Nephron (organoid): ENCODE measurements at regions not wholly inside any gene's neighbourhood (a gene's known extent, or its start where the extent isn't known, plus 50 kb on each side); places are given as distances from the start of the nearest gene placed in this dataset.

ENCODE experiments used
- H3K27ac Mint-ChIP-seq, 3 experiments: 2 replicates each; pipeline ENCODE4 v1.8.0; 2020; ENCODE audit warnings: mixed read lengths in 3 of 3, mild to moderate bottlenecking in 2 of 3, moderate library complexity in 1 of 3
- H3K27me3 Mint-ChIP-seq: 2 replicates; pipeline ENCODE4 v1.8.0; 2021; ENCODE audit warnings: low read depth, mild to moderate bottlenecking, moderate library complexity, mixed read lengths
- H3K36me3 Mint-ChIP-seq: 2 replicates; pipeline ENCODE4 v1.8.0; 2020; ENCODE audit warnings: low read depth, mixed read lengths
- H3K4me1 Mint-ChIP-seq: 2 replicates; pipeline ENCODE4 v1.8.0; 2020; ENCODE audit warnings: mixed read lengths
- H3K4me3 Mint-ChIP-seq, 3 experiments: 2 replicates each; pipeline ENCODE4 v1.8.0; 2020; ENCODE audit warnings: mild to moderate bottlenecking in 3 of 3, mixed read lengths in 3 of 3, moderate library complexity in 2 of 3
- H3K9me3 Mint-ChIP-seq: 2 replicates; pipeline ENCODE4 v1.8.0; 2020; ENCODE audit warnings: mixed read lengths
- TF ChIP-seq, protein P1 (sequence below), 3 experiments: fragments of 200-600 bp; sonication (generic); IDR thresholded peaks; one replicate each; pipeline ENCODE4 v1.5.0; 2021; ENCODE audit warnings: antibody characterized with exemption in 3 of 3; ENCODE audit not compliant: unreplicated experiment in 3 of 3

GRCh38 chr4:119873132-119873531 is 193.5 kb downstream of the MAD2L1 start:
- Mint-ChIP-seq H3K4me3 (no peak overlapping the region), H3K9me3 (peaks cover 1% of the 10 kb centered on the region), H3K27ac (peak overlapping the region; percentile 44 to 83 (median 61)), H3K36me3 (no peaks in the 10 kb centered on the region), H3K4me1 (peaks cover 12% of the 10 kb centered on the region), H3K27me3 (no peaks in the 10 kb centered on the region)
- TF ChIP-seq, protein P1, sequence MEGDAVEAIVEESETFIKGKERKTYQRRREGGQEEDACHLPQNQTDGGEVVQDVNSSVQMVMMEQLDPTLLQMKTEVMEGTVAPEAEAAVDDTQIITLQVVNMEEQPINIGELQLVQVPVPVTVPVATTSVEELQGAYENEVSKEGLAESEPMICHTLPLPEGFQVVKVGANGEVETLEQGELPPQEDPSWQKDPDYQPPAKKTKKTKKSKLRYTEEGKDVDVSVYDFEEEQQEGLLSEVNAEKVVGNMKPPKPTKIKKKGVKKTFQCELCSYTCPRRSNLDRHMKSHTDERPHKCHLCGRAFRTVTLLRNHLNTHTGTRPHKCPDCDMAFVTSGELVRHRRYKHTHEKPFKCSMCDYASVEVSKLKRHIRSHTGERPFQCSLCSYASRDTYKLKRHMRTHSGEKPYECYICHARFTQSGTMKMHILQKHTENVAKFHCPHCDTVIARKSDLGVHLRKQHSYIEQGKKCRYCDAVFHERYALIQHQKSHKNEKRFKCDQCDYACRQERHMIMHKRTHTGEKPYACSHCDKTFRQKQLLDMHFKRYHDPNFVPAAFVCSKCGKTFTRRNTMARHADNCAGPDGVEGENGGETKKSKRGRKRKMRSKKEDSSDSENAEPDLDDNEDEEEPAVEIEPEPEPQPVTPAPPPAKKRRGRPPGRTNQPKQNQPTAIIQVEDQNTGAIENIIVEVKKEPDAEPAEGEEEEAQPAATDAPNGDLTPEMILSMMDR (IDR thresholded peaks at IDR 0.05; ENCODE audit: unreplicated experiment in 3 of 3): no peak

DNA sequence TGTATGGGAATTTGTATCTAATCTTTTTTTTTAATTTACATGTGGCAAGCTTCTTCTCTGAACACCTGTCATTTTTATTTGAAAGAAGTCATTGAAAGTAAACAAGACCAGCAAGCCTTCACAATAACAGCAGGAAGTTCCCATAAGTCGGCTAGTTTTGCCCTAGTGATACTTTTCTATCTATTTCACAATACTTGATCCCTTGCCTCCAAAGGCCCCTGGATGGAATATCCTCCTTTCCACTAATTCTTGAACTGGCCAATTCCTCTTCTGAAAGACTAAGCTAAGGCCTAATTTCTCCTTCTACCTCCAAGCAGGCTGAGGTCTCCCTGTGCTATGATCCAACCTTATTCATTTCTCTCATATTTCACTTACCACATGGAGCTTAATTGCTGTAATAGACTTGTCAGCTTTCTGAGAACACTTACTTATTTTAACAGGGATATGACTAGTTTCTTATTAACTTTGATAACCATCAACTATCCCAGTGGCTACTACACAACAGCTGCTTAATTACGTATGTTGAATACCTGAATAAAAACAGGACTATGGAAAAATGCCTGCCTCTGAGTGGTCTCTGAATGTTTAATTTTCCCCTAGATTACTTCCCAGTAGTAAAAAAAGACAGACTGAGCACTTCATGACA is 194.2 kb downstream of the MAD2L1 start:
- H3K4me3 Mint-ChIP-seq: no peak overlapping the region
- peaks cover 12% of the 10 kb centered on the region for H3K4me1 Mint-ChIP-seq
- no peaks in the 10 kb centered on the region for H3K27me3 Mint-ChIP-seq
- peak overlapping the region; percentile 61 to 85 (median 83) for H3K27ac Mint-ChIP-seq
- TF ChIP-seq, protein P1 (IDR thresholded peaks at IDR 0.05; ENCODE audit: unreplicated experiment in 3 of 3): no peak
- H3K9me3 Mint-ChIP-seq: no peaks in the 10 kb centered on the region
- no peaks in the 10 kb centered on the region for H3K36me3 Mint-ChIP-seq

DNA sequence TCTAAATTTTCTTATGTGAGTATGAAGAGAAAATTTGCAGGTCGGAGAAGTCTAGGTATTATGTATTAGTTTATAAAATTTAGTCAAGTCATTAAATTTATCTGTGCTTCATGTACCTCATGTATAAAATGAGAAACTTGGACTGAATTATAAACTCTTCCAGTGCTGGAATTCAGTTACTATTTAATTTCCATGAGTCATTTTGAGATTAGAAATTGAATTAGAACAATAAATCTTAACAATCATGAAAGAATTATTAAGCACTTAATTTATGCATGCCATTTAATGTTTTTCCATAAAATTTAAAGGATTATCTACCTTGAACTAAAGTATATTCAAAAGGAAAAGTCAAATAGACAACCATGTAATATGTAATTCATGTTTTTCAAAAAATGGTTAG is 195.8 kb downstream of the MAD2L1 start:
- Mint-ChIP-seq H3K27me3 (no peaks in the 10 kb centered on the region), H3K36me3 (no peaks in the 10 kb centered on the region), H3K9me3 (no peaks in the 10 kb centered on the region), H3K4me3 (no peak overlapping the region), H3K4me1 (peaks cover 12% of the 10 kb centered on the region), H3K27ac (peak overlapping the region in 1 of 3 experiments; percentile 35)
- TF ChIP-seq, protein P1 (IDR thresholded peaks at IDR 0.05; ENCODE audit: unreplicated experiment in 3 of 3): no peak

GRCh38 chr4:119865789-119866188 is 200.9 kb downstream of the MAD2L1 start:
- Mint-ChIP-seq H3K4me3 (no peak overlapping the region), H3K4me1 (peaks cover 26% of the 10 kb centered on the region), H3K27me3 (no peaks in the 10 kb centered on the region), H3K36me3 (no peaks in the 10 kb centered on the region), H3K27ac (peak overlapping the region in 1 of 3 experiments; percentile 12), H3K9me3 (no peaks in the 10 kb centered on the region)
- TF ChIP-seq, protein P1 (IDR thresholded peaks at IDR 0.05; ENCODE audit: unreplicated experiment in 3 of 3): no peak

DNA sequence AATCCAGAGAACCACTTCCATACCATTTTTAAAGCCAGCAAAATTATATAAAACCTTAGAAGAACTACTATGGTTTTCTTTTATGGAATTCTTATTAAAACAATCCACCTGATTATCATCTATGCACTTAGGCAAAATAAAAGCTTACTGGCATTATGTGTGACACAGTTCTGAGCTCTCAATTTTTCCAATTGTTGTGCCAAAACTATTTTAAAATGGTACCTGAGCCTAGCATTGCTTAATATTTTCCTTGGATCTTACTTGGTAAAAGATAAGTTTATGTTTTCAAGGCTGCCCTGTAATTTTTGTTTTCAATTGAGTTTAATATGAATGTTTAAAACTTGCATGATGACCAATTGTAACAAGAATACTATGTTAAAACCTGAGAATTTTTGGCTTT is 201.3 kb downstream of the MAD2L1 start:
- H3K4me3 Mint-ChIP-seq: no peak overlapping the region
- H3K9me3 Mint-ChIP-seq: no peaks in the 10 kb centered on the region
- H3K4me1 Mint-ChIP-seq: peaks cover 26% of the 10 kb centered on the region
- H3K27ac Mint-ChIP-seq: peak overlapping the region in 1 of 3 experiments; percentile 12
- no peaks in the 10 kb centered on the region for H3K27me3 Mint-ChIP-seq
- no peaks in the 10 kb centered on the region for H3K36me3 Mint-ChIP-seq
- TF ChIP-seq, protein P1 (IDR thresholded peaks at IDR 0.05; ENCODE audit: unreplicated experiment in 3 of 3): no peak

DNA sequence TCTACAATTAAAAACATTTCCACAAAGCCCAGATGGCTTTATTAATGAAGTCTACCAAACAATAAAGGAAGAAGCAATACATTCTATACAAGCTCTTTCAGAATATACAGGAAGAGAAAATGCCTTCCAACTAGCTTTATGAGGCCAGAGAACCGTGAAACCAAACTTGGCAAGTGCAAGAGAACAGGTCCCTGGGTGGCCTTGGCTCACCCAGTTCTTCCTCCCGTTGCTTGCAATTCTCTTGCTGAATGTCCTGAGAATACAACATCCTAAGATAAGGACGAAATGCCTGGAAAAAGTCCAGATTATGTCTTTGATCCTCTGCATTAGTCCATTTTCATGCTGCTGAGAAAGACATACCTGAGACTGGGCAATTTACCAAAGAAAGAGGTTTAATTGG is 204.9 kb downstream of the MAD2L1 start:
- Mint-ChIP-seq H3K27ac (peak overlapping the region in 2 of 3 experiments; percentile 80 to 88), H3K36me3 (no peaks in the 10 kb centered on the region), H3K4me1 (peaks cover 26% of the 10 kb centered on the region), H3K4me3 (no peak overlapping the region), H3K9me3 (no peaks in the 10 kb centered on the region), H3K27me3 (no peaks in the 10 kb centered on the region)
- TF ChIP-seq, protein P1 (IDR thresholded peaks at IDR 0.05; ENCODE audit: unreplicated experiment in 3 of 3): no peak
